ENCODE measurements at regions not wholly inside any gene's neighbourhood (a gene's known extent, or its start where the extent isn't known, plus 50 kb on each side); places are given as distances from the start of the nearest gene placed in this dataset.
A peak's percentile ranks its signal among the peaks of the same experiment; 100 is the strongest.

DNA sequence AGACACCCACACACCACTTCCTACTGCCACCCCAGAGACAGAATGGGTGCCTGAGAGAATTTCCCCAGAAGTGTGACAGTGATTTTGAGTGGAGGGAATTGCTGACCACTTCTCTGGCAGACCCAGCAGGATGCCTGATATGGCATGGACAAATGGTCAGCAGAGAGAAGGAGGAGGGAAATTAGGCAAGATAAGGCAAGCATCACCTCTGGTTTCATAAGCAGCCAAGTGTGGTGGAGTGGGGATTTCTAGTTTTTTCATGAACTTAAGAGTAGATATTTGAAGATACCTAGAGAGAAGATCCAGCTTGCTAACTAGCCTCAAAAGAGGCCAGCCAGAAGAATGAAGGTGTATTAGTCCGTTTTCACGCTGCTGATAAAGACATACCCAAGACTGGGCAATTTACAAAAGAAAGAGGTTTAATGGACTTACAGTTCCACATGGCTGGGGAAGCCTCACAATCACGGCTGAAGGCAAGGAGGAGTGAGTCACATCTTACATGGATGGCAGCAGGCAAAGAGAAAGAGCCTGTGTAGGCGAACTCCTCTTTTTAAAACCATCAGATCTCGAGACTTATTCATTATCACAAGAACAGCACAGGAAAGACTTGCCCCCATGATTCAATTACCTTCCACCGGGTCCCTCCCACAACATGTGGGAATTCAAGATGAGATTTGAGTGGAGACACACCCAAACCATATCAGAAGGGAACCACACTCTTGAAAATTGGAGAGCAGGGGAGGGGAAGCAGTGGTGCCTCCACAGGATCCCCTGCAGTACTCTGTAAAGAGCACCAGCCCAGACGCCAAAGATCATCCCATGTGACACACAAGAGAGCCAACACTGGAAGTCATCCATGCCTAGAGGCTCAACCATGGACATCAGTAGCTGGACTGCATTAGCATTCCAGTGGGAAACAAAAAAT is 64.2 kb downstream of the RBM43 start:
- in situ Hi-C loops (cut with HindIII; ENCODE audit: low pct_unique_long_range_greater_than_20kb, low sequenced_read_pairs) = no loop called here
- peak; percentile 3 for DNase-seq (ENCODE audit: low read depth)

DNA sequence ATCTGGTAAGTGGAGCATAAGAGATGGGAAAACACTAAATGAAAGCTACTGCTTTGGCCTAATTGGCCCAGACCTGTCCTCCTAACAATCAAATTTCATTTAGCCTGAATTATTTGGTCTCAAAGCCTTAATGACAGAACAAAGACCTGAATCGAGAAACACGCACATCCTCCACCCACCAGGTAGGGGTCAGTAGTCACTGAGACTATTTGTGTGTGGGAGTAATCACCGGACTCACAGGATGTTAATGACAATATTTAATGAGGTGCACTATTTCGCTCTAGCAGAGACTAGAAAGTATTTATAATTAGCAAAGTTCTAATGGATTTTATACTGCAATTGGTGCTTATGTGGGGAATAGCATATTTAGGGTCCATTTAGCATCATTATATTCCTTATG is 68.1 kb downstream of the RBM43 start:
- in situ Hi-C loops (cut with HindIII; ENCODE audit: low pct_unique_long_range_greater_than_20kb, low sequenced_read_pairs) = no loop called here
- no peak for DNase-seq (ENCODE audit: low read depth)

DNA sequence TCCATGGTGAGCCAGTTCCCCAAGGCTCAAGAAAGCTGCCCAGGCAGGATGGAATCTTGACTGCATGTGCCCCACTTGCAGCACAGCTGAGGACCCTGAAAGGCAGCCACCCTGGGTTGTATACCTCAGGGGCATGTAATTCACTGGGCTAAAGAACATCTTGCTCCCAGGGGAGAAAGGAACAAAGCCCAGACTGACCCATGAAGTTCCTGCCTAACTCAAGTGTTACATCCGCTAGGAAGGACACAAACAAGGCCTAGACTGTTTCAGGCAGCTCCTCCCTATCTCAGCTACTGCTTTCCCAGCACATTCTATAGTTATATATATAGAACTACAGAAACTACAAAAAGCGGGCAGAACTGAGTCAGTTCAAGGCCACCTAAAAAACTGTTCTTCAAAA is 69.0 kb downstream of the RBM43 start:
- no peak for DNase-seq (ENCODE audit: low read depth)
- in situ Hi-C loops (cut with HindIII; ENCODE audit: low pct_unique_long_range_greater_than_20kb, low sequenced_read_pairs) = no loop called here

DNA sequence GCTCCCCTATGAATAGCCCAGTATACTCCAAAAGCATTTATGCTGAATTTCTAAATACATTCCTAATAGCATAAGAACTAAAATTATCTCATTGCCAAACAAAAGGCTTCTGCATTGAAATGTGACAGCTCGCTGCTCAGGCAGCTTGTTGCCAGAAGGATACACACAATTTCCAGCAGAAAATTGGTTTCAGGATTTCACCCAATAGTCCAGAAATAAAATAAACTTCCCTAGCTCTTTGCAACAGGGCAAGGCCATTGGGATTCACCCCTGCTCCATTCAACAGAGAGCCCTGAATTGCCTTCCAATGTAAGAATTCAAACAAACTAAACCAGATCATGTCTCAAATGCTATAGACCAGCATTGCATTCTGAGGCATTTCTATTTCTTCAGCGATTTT is 70.7 kb downstream of the RBM43 start:
- in situ Hi-C loops (cut with HindIII; ENCODE audit: low pct_unique_long_range_greater_than_20kb, low sequenced_read_pairs) = no loop called here
- DNase-seq (ENCODE audit: low read depth) = no peak

DNA sequence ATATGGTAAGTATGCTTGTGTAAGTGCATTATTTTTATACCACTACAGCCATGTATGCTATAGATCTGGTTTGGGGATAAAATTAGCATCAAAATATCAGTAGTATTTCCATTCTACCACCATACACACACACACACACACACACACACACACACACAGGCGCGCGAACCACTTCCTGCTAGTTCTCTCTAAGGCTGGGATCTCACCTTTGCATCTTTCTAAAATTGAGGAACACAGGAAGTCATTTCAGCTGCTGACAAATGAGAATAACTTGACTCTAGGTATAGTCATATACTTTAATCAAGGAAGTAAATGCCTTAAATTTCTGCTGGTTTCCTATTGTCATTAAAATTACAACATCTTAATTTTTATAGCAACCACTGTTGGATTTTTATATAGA is 72.5 kb downstream of the RBM43 start:
- no peak for DNase-seq (ENCODE audit: low read depth)
- in situ Hi-C loops (cut with HindIII; ENCODE audit: low pct_unique_long_range_greater_than_20kb, low sequenced_read_pairs) = no loop called here

DNA sequence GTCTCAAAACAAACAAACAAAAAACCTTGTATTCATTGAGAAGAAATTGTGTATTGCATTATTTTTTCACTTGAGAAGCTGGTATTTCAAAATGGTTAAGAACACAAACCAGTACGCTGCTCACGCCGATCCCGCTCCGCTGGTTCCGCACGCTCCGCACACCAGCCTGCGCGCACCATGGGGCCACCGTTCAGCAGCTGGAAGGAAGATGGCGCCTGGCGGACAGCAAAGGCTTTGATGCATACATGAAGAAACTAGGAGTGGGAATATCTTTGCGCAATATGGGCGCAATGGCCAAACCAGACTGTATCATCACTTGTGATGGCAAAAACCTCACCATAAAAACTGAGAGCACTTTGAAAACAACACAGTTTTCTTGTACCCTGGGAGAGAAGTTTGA is 75.7 kb downstream of the RBM43 start:
- in situ Hi-C loops (cut with HindIII; ENCODE audit: low pct_unique_long_range_greater_than_20kb, low sequenced_read_pairs) = no loop called here
- DNase-seq (ENCODE audit: low read depth) = no peak

DNA sequence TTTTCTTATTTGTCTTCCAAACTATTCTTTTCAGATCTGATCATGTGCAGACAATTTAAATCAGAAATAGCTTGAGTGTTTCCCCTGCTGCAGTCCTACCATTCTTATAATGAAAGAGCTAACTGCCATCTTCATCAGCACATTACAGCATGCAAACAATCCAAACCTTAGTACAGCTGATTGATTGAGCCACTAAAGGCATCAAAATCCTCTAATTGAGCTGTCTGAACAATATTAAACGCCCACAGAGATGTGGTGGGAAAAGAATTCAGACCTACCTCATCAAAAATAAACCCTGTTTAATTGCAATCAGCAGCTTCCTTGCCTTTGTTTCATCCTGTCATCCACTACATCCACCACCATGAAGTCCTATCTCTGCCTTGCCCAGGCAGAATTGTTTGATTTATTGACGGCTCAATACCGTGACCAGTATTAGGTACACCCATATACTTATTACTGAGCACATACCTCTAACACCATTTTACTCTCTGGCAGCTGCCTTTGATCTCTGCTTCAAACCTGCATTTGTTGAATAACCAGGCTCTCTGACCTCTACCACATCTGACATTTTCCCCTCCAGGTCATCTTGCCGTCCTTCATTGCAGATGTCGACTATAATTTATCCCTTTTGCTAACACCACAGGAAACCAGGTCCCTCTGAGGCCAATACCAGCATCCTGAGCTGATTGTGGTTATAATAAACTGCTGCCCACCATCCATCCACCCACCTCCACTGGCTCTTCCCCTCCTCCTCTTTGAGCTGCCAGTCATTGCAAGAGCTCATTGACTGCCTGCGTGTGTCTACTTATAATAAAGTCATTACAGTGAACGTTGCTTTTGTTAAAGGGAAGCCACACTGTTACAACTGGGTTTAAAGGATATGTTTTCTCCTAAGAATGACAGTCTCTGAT is 78.5 kb downstream of the RBM43 start:
- in situ Hi-C loops (cut with HindIII; ENCODE audit: low pct_unique_long_range_greater_than_20kb, low sequenced_read_pairs) = no loop called here
- no peak for DNase-seq (ENCODE audit: low read depth)

DNA sequence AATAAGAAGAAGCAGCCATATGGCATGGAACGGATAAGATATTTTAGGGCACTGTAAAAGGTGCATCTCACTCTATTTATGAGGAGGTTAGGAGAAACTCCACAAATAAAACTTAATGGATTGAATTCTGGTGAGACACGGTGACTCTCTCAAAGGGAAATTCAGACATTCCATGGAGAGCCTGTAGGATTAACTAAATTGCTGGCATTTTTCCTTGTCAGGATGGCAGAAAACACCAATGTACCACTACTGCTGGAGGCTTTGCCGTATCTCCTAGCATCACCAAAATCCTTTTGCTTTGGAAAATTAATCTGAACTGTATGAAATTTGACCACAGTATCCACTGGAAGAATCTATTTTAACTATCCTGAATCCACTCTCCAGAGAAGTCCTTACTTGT is 79.3 kb downstream of the RBM43 start:
- in situ Hi-C loops (cut with HindIII; ENCODE audit: low pct_unique_long_range_greater_than_20kb, low sequenced_read_pairs) = no loop called here
- DNase-seq (ENCODE audit: low read depth) = no peak

DNA sequence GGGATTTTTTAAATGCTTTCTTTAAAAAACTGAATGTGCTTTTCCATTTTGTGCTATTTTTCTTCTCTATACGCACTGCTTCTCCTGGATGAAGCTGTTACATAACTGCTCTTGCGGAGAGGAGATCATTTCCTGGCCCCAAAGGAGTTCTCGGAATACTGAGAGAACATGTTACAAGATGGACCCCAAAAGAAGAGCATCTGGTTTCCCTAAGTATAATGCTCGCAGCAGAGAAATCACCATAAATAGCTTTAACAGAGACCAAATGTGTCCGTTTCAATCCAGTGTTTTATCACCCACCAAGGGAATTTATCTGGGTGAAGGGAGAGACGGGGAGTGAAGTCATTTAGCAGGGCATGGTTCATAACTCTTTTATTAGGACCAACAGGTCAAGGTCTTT is 80.1 kb downstream of the RBM43 start:
- in situ Hi-C loops (cut with HindIII; ENCODE audit: low pct_unique_long_range_greater_than_20kb, low sequenced_read_pairs) = no loop called here
- DNase-seq (ENCODE audit: low read depth) = no peak

DNA sequence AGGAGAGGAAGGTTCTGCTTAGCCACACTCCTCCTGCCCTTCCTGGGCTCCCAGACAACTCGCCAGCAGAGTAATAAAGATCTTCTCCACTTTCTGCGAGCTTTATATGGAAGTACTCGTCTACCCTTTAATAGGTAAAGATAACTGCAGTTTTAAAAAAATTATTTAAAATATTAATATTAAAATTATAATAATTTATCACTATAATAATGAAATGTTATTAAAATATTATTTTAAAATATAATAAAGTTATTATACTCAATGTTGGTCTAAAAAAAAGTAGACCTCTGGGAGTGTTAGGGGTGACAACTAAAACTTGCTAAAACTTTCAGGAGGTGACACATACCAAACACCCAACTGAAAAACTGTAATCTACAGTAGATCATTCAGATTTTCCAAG is 81.5 kb downstream of the RBM43 start:
- in situ Hi-C loops (cut with HindIII; ENCODE audit: low pct_unique_long_range_greater_than_20kb, low sequenced_read_pairs) = no loop called here
- no peak for DNase-seq (ENCODE audit: low read depth)

DNA sequence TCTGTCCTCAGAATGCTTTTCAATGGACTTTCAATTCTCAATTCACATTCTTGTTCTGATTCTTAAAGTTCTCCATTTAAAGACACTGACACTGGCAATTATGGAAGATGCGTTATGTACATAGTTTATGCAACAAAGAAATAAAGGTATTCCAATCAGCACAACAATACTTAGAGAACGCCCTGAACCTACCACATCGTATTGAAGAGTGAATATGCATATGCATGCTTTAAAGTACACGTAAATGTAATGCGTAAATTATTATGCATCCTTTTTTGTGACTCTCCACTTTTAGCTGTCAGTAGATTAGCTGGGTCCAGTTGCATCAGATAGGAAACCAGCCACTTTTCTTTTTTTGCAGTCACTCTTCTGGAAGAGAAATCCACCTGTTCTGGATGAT is 83.5 kb downstream of the RBM43 start:
- in situ Hi-C loops (cut with HindIII; ENCODE audit: low pct_unique_long_range_greater_than_20kb, low sequenced_read_pairs) = no loop called here

DNA sequence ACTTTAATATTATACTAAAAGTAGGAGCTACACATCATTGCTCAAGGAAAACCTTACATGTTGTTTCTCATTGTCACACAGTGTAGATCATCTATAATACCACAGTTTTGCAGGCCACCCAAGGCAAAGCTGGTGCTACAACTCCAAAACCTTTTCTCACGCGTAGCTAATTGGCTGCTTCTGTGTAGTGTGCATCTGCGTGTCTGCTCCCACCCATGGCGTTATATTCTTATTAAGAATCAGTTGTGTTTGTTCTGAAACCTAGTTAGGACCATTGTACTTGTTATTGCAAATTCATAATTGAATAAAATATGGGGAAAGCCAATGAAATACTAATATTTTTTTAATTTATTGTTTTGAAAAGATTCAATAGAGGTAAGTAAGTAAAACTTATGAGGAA is 83.9 kb downstream of the RBM43 start:
- in situ Hi-C loops (cut with HindIII; ENCODE audit: low pct_unique_long_range_greater_than_20kb, low sequenced_read_pairs) = no loop called here
- DNase-seq (ENCODE audit: low read depth) = no peak

More for the DNA sequence above, 83.5 kb downstream of the RBM43 start:
- DNase-seq (ENCODE audit: low read depth) = no peak

DNA sequence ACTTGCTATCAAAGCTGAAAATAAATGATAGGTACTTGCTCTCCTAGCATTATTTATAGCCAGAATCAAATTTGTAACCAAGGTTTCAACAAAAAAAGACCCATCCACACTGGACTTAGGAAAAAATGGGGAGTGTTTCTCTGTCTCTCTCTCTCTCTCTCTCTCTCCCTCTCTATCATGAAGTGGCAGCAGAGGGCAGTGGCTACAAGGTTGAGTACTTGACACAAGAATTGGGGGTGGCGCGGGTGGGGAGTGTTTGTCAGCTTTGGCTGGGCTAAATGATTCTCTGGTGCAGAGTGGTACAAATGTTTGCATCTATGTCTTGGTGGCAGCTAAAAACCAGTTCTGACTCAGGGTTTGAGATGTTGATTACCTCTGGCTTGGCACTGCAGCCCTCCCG is 85.0 kb downstream of the RBM43 start:
- in situ Hi-C loops (cut with HindIII; ENCODE audit: low pct_unique_long_range_greater_than_20kb, low sequenced_read_pairs) = no loop called here
- DNase-seq (ENCODE audit: low read depth) = no peak

DNA sequence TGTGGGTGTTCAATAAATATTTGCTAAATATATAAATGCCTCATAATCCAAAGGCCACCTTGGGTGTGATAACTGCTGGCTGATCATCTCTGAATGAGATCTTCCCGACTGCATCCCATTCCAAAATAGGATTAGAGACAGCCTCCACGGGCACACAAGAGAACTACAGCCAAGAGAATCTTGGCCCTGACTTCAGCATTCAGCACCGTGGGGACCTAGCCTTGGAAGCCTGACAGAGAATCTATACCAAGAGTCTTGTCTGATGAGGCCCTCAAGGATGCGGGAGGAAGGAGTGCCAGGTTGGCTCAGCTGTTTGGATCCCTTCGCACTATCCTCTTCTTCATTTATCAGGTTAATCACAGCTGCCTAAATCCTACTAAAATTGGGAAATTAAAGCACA is 85.8 kb downstream of the RBM43 start:
- in situ Hi-C loops (cut with HindIII; ENCODE audit: low pct_unique_long_range_greater_than_20kb, low sequenced_read_pairs) = no loop called here
- DNase-seq (ENCODE audit: low read depth) = no peak

DNA sequence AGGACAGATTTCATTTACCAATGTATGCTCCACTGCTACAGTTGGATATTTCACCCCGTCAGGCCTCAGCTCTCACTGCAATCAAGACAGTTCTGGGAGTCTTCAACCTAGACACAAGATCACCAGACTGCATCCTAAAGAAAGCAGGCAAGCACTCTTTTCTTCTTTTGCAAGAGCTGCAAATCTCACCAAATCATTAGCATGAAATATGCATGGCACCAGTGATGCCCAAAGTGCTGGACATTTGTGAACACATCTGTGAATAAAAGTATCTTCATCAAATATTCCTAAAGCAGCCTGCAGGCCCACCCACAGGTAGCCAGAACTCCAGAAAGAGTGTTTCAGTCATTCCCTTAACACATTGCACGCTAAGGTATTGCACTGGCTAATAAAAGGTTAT is 87.5 kb downstream of the RBM43 start:
- in situ Hi-C loops (cut with HindIII; ENCODE audit: low pct_unique_long_range_greater_than_20kb, low sequenced_read_pairs) = no loop called here
- DNase-seq (ENCODE audit: low read depth) = no peak

DNA sequence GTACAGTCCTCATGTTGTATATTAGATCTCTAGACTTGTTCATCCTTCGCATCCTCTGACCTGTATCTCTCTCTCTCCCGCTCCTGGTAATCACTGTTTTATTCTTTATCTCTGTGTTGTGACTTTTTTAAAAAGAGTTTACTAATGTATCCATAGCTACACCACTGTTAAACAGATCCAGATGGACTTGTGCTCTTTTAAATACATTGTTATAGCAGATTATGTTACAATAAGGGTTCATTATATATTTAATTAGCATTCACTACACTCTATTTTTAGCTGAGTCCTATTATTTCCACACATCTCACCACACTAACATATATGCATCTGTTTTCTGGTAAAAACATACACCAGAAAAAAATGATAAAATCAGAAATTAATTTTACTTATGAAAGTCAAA is 90.5 kb downstream of the RBM43 start:
- in situ Hi-C loops (cut with HindIII; ENCODE audit: low pct_unique_long_range_greater_than_20kb, low sequenced_read_pairs) = no loop called here
- DNase-seq (ENCODE audit: low read depth) = no peak

DNA sequence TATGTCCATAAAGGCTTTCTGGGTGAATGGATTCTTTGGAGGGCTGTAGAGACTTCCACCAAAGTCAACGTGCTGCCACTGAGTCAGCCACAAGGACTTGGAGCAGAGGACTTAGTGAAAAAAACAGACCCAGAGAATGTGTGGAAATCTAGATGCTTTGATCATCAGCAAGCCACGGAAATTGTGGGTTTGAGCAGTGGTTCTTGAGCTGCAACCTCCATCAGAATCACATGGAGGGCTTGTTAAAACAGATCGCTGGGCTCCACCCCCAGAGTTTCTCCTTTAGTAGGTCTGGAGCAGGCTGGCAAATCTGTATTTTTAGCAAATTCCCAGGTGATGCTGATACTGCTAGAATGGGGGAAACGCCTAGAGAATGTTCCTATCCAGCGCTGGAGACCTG is 95.3 kb downstream of the RBM43 start:
- no peak for DNase-seq (ENCODE audit: low read depth)
- in situ Hi-C loops (cut with HindIII; ENCODE audit: low pct_unique_long_range_greater_than_20kb, low sequenced_read_pairs) = no loop called here

DNA sequence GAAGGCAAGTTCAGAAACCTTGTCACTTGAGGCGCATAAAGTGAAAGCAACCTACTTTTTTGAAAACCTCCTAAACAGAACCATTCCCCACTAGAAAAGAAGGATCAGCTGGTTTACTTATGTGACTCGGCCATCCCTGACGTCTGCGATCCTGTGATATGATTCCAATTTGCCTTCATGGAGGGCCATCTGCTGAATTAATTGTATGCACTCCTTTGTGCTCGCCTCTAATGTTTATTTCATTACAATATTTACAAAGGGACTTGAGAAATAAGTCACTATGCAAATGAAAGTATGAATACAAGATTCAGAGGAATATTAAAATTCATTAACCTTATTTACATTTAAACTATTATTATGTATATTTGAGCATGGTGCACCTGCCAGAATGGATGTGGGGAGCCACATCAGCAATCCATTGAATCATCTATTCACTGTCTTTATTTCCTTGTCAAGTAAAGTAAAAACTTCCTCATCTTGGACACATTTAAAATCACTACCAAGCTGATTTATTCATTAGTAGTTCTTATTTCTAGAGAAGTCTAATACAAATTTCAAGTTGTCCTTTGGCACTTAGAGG is 96.5 kb downstream of the RBM43 start:
- in situ Hi-C loops (cut with HindIII; ENCODE audit: low pct_unique_long_range_greater_than_20kb, low sequenced_read_pairs) = no loop called here

More for the DNA sequence above, 96.5 kb downstream of the RBM43 start:
- DNase-seq (ENCODE audit: low read depth) = no peak
